ENCODE measurements at regions not wholly inside any gene's neighbourhood (a gene's known extent, or its start where the extent isn't known, plus 50 kb on each side); places are given as distances from the start of the nearest gene placed in this dataset.

DNA sequence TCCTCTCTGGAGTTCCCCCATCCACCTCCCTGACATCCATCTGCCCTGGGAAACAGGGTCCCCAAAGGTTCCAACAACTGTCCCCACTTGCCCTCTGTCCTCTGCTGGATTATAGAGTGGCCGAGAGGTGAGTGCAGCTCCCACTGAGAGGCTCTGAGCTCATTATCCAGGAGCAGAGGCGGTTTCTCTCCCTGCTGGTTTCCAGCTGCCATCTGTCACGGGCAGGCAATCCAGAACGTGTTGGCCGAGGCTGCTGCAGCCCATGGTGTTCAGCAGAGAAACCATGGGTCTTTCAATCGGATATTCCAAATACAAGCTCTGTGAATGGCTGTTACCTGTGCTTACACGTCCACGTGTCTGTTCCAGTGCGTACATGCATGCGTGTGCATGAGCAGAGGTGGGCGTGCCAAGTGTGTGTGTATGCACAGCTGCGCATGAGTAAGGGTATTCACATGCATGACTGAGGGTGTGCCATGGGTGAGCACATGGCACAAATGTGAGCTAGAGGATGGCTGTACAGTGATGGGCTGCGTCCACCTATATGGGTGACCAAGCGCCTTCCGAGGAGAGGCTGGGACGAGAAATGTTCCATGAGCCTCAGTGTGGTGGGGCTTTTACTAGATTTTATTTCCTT, 183.7 kb upstream of the PMEPA1 start:
- WGBS (ENCODE audit: extremely low coverage, insufficient read length, low lambda C conversion rate), result no CpG with 5 or more reads among the region's 16 CpGs
- Histone ChIP-seq H2AFZ (ENCODE audit: low read length) (no peak overlapping the region), H4K91ac (ENCODE audit: insufficient read length, low read depth, low read length) (no peak overlapping the region), H2BK12ac (ENCODE audit: insufficient read length, low read depth, low read length) (no peak overlapping the region), H3K27ac (ENCODE audit: insufficient read length, low read depth, low read length) (no peak overlapping the region), H2BK120ac (ENCODE audit: low read depth, low read length, poor library complexity, severe bottlenecking) (no peak overlapping the region), H3K27me3 (ENCODE audit: insufficient read depth, low read length) (0 out of 2 replicates have a peak, but pooled peaks cover 2% of the 10 kb centered on the region), H3K56ac (ENCODE audit: insufficient read length, low read depth, low read length) (no peak overlapping the region), H3K18ac (ENCODE audit: insufficient read length, low read depth, low read length) (no peak overlapping the region), H3K9me3 (ENCODE audit: control insufficient read depth, low read depth, low read length) (no peaks in the 10 kb centered on the region), H2BK15ac (ENCODE audit: low read depth, low read length) (no peak overlapping the region), H4K5ac (ENCODE audit: insufficient read length, low read depth, low read length) (no peak overlapping the region), H2AK5ac (ENCODE audit: insufficient read length, low read length) (no peak overlapping the region), H4K8ac (replicated peaks; ENCODE audit: insufficient read length, low read depth, low read length) (no peak overlapping the region), H2BK5ac (ENCODE audit: insufficient read length, low read length) (no peak overlapping the region), H3K4me2 (ENCODE audit: insufficient read depth, insufficient read length, low read length) (no peak overlapping the region), H3K23me2 (ENCODE audit: insufficient read length, low read depth, low read length, poor library complexity, severe bottlenecking) (no peaks in the 10 kb centered on the region), H3K9ac (ENCODE audit: extremely low read depth, insufficient read length, low read length) (no peak overlapping the region), H3K79me2 (ENCODE audit: insufficient read depth, low read length) (no peaks in the 10 kb centered on the region), H3K23ac (ENCODE audit: insufficient read length, low read depth, low read length) (no peak overlapping the region), H3K4ac (ENCODE audit: low read depth, low read length) (no peak overlapping the region), H3T11ph (ENCODE audit: low read length) (no peak overlapping the region), H3K14ac (ENCODE audit: insufficient read depth, low read length) (0 out of 2 replicates have a peak overlapping the region, but pooled peaks have one; percentile 17), H4K20me1 (ENCODE audit: control insufficient read depth, insufficient read depth, insufficient read length) (no peaks in the 10 kb centered on the region), H2BK20ac (ENCODE audit: low read depth, low read length, poor library complexity, severe bottlenecking) (no peak overlapping the region), H3K79me1 (ENCODE audit: insufficient read depth, low read depth, low read length, poor library complexity, severe bottlenecking) (no peaks in the 10 kb centered on the region), H3K4me1 (ENCODE audit: insufficient read depth, low read length) (no peaks in the 10 kb centered on the region)
- peaks cover 13% of the 10 kb centered on the region for H3K27me3 Mint-ChIP-seq (ENCODE audit: low read depth)
- TF ChIP-seq, protein P1, sequence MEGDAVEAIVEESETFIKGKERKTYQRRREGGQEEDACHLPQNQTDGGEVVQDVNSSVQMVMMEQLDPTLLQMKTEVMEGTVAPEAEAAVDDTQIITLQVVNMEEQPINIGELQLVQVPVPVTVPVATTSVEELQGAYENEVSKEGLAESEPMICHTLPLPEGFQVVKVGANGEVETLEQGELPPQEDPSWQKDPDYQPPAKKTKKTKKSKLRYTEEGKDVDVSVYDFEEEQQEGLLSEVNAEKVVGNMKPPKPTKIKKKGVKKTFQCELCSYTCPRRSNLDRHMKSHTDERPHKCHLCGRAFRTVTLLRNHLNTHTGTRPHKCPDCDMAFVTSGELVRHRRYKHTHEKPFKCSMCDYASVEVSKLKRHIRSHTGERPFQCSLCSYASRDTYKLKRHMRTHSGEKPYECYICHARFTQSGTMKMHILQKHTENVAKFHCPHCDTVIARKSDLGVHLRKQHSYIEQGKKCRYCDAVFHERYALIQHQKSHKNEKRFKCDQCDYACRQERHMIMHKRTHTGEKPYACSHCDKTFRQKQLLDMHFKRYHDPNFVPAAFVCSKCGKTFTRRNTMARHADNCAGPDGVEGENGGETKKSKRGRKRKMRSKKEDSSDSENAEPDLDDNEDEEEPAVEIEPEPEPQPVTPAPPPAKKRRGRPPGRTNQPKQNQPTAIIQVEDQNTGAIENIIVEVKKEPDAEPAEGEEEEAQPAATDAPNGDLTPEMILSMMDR (conservative IDR thresholded peaks at IDR 0.05), result no peak
- no peaks in the 10 kb centered on the region for H3K36me3 Mint-ChIP-seq (ENCODE audit: insufficient read depth in 1 of 3, low read depth in 3 of 3)
- H3K4me1 Mint-ChIP-seq, result peaks cover 14 to 23% of the 10 kb centered on the region in 2 experiments
- no peak overlapping the region; a peak in 1 of 7 replicates for H3K27ac Mint-ChIP-seq
- no peak for DNase-seq
- H3K4me3 Mint-ChIP-seq, result no peak overlapping the region; a peak in 1 of 5 replicates
- H3K9me3 Mint-ChIP-seq, result no peaks in the 10 kb centered on the region
